Upper lobe of right lung (tissue), 1 donor: ENCODE measurements at regions not wholly inside any gene's neighbourhood (a gene's known extent, or its start where the extent isn't known, plus 50 kb on each side); places are given as distances from the start of the nearest gene placed in this dataset.

Experiments
- ATAC-seq: fragments of 200-7000 bp; cut with Tn5 transposase; one replicate; pipeline ENCODE4 v1.9.1; 2020; ENCODE audit warnings: mild to moderate bottlenecking, moderate library complexity
- DNase-seq: peaks from one replicate; pipeline ENCODE4 v3.0.0-alpha.2; 2020
- H3K27ac ChIP-seq: fragments of 200-600 bp; one replicate; pipeline ENCODE4 v1.8.0; 2022
- H3K27me3 ChIP-seq: fragments of 200-600 bp; one replicate; pipeline ENCODE4 v1.8.0; 2022; ENCODE audit warnings: mild to moderate bottlenecking
- H3K36me3 ChIP-seq: fragments of 200-600 bp; one replicate; pipeline ENCODE4 v1.8.0; 2022
- H3K4me1 ChIP-seq: fragments of 200-600 bp; one replicate; pipeline ENCODE4 v1.8.0; 2022
- H3K4me3 ChIP-seq: fragments of 200-600 bp; one replicate; pipeline ENCODE4 v1.8.0; 2022; ENCODE audit warnings: mild to moderate bottlenecking
- H3K9me3 ChIP-seq: fragments of 200-600 bp; one replicate; pipeline ENCODE4 v1.8.0; 2022
- intact Hi-C: fragments of 100-400 bp; cut with DNase I; formaldehyde crosslinking; loops from one replicate; pipeline ENCODE4 v1.11.0; 2022
- TF ChIP-seq, protein P1 (sequence below): fragments of 200-600 bp; IDR thresholded peaks from one replicate; pipeline ENCODE4 v1.8.0; 2022; ENCODE audit warnings: antibody characterized with exemption
- donor health status: DM: no; HTN: yes; CAD: no; lungs with severe emphysema.

GRCh38 chr1:193771596-193771995, 585.2 kb upstream of the B3GALT2 start:
- H3K27ac ChIP-seq = no peak overlapping the region
- no peaks in the 10 kb centered on the region for H3K36me3 ChIP-seq
- DNase-seq (no peak), ATAC-seq (no peak)
- TF ChIP-seq, protein P1, sequence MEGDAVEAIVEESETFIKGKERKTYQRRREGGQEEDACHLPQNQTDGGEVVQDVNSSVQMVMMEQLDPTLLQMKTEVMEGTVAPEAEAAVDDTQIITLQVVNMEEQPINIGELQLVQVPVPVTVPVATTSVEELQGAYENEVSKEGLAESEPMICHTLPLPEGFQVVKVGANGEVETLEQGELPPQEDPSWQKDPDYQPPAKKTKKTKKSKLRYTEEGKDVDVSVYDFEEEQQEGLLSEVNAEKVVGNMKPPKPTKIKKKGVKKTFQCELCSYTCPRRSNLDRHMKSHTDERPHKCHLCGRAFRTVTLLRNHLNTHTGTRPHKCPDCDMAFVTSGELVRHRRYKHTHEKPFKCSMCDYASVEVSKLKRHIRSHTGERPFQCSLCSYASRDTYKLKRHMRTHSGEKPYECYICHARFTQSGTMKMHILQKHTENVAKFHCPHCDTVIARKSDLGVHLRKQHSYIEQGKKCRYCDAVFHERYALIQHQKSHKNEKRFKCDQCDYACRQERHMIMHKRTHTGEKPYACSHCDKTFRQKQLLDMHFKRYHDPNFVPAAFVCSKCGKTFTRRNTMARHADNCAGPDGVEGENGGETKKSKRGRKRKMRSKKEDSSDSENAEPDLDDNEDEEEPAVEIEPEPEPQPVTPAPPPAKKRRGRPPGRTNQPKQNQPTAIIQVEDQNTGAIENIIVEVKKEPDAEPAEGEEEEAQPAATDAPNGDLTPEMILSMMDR = no peak
- no peaks in the 10 kb centered on the region for H3K4me1 ChIP-seq
- no peaks in the 10 kb centered on the region for H3K27me3 ChIP-seq
- intact Hi-C loops = no loop called here
- no peaks in the 10 kb centered on the region for H3K9me3 ChIP-seq
- H3K4me3 ChIP-seq = no peak overlapping the region

- no peaks in the 10 kb centered on the region for H3K4me1 ChIP-seq
- no peaks in the 10 kb centered on the region for H3K9me3 ChIP-seq
- TF ChIP-seq, protein P1 = no peak
- DNase-seq (no peak), ATAC-seq (no peak)
- intact Hi-C loops = no loop called here
- no peaks in the 10 kb centered on the region for H3K36me3 ChIP-seq
- no peak overlapping the region for H3K4me3 ChIP-seq
- no peak overlapping the region for H3K27ac ChIP-seq
- H3K27me3 ChIP-seq = no peaks in the 10 kb centered on the region
Observed at GRCh38 chr1:193769651-193770050, 583.2 kb upstream of the B3GALT2 start.

GRCh38 chr1:193767886-193768285, 581.5 kb upstream of the B3GALT2 start:
- Histone ChIP-seq H3K27me3 (no peaks in the 10 kb centered on the region), H3K4me1 (no peaks in the 10 kb centered on the region), H3K27ac (no peak overlapping the region), H3K4me3 (no peak overlapping the region), H3K9me3 (no peaks in the 10 kb centered on the region), H3K36me3 (no peaks in the 10 kb centered on the region)
- TF ChIP-seq, protein P1 = no peak
- DNase-seq = no peak
- intact Hi-C loops = no loop called here
- no peak for ATAC-seq

DNA sequence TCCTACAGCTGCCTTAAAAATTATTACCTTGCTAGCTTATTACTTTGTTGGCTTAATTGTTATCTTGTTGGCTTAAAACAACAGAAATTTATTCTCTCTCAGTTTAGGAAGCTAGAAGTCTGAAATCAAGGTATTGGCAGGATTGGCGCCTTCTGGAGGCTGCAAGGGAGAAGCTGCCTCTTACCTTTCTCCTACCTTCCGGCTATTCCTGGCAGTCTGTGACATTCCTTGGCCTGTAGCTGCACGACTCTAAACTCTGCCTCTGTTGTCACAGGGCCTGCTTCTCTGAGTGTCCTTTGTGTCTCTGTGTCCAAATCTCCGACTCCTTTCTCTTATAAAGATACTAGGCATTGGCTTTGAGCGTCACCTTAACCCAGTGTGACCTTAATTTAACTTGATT, 579.9 kb upstream of the B3GALT2 start:
- H3K4me1 ChIP-seq = no peaks in the 10 kb centered on the region
- no peak for DNase-seq
- H3K27ac ChIP-seq = no peak overlapping the region
- H3K4me3 ChIP-seq = no peak overlapping the region
- intact Hi-C loops = no loop called here
- no peaks in the 10 kb centered on the region for H3K9me3 ChIP-seq
- no peaks in the 10 kb centered on the region for H3K27me3 ChIP-seq
- no peaks in the 10 kb centered on the region for H3K36me3 ChIP-seq
- TF ChIP-seq, protein P1 = no peak
- no peak for ATAC-seq

- Histone ChIP-seq H3K9me3 (no peaks in the 10 kb centered on the region), H3K4me3 (no peak overlapping the region), H3K4me1 (no peaks in the 10 kb centered on the region), H3K36me3 (no peaks in the 10 kb centered on the region), H3K27ac (no peak overlapping the region), H3K27me3 (no peaks in the 10 kb centered on the region)
- DNase-seq (no peak), ATAC-seq (no peak)
- TF ChIP-seq, protein P1 = no peak
- intact Hi-C loops = no loop called here
Observed at GRCh38 chr1:193763266-193763665, 576.9 kb upstream of the B3GALT2 start.

DNA sequence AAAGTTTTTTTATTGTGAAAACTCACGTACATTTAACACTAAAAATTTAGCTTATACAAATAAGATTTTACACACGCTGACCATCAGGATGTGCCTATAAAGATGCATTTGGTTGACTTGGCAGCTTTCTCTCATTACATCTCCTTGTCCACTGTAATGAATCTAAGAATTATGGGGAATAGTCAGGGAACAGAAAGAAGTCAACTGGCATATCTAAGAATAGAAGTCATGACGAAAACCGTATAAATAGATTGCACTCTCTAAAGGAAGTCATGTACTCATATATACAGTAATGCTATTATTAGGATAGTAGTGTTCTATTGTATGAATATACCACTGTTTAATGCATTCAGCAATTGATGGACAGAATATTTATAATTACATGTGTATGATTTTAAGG, 575.8 kb upstream of the B3GALT2 start:
- no peaks in the 10 kb centered on the region for H3K9me3 ChIP-seq
- no peaks in the 10 kb centered on the region for H3K4me1 ChIP-seq
- DNase-seq (no peak), ATAC-seq (no peak)
- TF ChIP-seq, protein P1 = no peak
- no peaks in the 10 kb centered on the region for H3K27me3 ChIP-seq
- H3K4me3 ChIP-seq = no peak overlapping the region
- no peaks in the 10 kb centered on the region for H3K36me3 ChIP-seq
- H3K27ac ChIP-seq = no peak overlapping the region
- intact Hi-C loops = no loop called here
